ENCODE measurements at regions not wholly inside any gene's neighbourhood (a gene's known extent, or its start where the extent isn't known, plus 50 kb on each side); places are given as distances from the start of the nearest gene placed in this dataset.

- ATAC-seq (ENCODE audit: low FRiP score) (no peak), DNase-seq (ENCODE audit: low spot score) (no peak)
- TF ChIP-seq, protein P1, sequence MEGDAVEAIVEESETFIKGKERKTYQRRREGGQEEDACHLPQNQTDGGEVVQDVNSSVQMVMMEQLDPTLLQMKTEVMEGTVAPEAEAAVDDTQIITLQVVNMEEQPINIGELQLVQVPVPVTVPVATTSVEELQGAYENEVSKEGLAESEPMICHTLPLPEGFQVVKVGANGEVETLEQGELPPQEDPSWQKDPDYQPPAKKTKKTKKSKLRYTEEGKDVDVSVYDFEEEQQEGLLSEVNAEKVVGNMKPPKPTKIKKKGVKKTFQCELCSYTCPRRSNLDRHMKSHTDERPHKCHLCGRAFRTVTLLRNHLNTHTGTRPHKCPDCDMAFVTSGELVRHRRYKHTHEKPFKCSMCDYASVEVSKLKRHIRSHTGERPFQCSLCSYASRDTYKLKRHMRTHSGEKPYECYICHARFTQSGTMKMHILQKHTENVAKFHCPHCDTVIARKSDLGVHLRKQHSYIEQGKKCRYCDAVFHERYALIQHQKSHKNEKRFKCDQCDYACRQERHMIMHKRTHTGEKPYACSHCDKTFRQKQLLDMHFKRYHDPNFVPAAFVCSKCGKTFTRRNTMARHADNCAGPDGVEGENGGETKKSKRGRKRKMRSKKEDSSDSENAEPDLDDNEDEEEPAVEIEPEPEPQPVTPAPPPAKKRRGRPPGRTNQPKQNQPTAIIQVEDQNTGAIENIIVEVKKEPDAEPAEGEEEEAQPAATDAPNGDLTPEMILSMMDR (IDR thresholded peaks at IDR 0.05), result no peak
These were observed 291.9 kb downstream of the FAM47A start for GRCh38 chrX:33840176-33840575.

DNA sequence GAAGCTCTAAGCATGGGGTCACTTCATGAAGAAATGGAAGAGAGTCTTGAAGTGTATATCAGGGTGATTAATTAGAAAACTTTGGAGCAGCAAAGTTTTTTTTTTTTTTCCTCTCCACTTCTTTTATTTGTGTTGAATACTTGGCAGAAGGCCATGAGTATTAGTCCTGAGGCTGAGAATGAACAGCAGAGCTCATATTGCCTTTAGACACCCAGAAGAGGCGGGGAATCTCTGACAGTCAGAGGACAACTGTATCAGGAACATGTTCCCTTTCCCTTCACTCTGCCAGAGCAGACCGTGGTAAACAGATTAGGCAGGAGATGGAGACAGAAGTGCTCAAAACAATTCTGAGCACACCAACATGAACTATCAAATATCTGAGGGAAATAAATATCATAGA lies 300.9 kb downstream of the FAM47A start:
- no peak for DNase-seq (ENCODE audit: low spot score)
- TF ChIP-seq, protein P1 (IDR thresholded peaks at IDR 0.05), result no peak
- ATAC-seq (ENCODE audit: low FRiP score), result no peak

- no peak for ATAC-seq (ENCODE audit: low FRiP score)
- no peak for DNase-seq (ENCODE audit: low spot score)
- TF ChIP-seq, protein P1 (IDR thresholded peaks at IDR 0.05), result no peak
These were observed 314.8 kb downstream of the FAM47A start for GRCh38 chrX:33817266-33817665.

GRCh38 chrX:33808636-33809035 lies 323.5 kb downstream of the FAM47A start:
- TF ChIP-seq, protein P1 (IDR thresholded peaks at IDR 0.05), result no peak
- no peak for DNase-seq (ENCODE audit: low spot score)
- no peak for ATAC-seq (ENCODE audit: low FRiP score)

DNA sequence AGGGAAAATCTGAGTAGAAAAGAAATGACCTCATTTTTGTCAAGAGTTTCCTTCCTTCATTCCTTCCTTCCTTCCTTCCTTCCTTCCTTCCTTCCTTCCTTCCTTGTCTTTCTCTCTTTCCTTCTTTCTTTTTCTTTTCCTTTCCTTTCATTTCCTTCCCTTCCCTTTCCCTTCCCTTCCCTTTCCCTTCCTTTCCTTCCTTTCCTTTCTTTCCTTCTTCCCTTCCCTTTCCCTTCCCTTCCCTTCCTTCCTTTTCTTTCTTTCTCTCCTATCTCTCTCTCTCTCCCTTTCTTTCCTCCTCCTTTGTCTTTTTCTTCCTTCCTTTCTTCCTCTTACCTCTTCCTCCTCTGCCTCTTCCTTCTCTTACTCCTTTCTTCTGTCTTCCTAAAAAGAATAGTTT lies 347.6 kb downstream of the FAM47A start:
- TF ChIP-seq, protein P1 (IDR thresholded peaks at IDR 0.05), result no peak
- no peak for ATAC-seq (ENCODE audit: low FRiP score)
- DNase-seq (ENCODE audit: low spot score), result no peak

GRCh38 chrX:33741807-33742206 lies 390.3 kb downstream of the FAM47A start:
- no peak for DNase-seq (ENCODE audit: low spot score)
- TF ChIP-seq, protein P1 (IDR thresholded peaks at IDR 0.05), result no peak
- no peak for ATAC-seq (ENCODE audit: low FRiP score)

GRCh38 chrX:33735182-33735581 lies 396.9 kb downstream of the FAM47A start:
- ATAC-seq (ENCODE audit: low FRiP score) (no peak), DNase-seq (ENCODE audit: low spot score) (no peak)
- TF ChIP-seq, protein P1 (IDR thresholded peaks at IDR 0.05), result no peak

Data from omental fat pad (tissue), 3 donors.